HEK293 (cell line): ENCODE measurements at regions not wholly inside any gene's neighbourhood (a gene's known extent, or its start where the extent isn't known, plus 50 kb on each side); places are given as distances from the start of the nearest gene placed in this dataset.

ENCODE experiments used
- CTCF ChIA-PET: fragments of 350-600 bp; formaldehyde crosslinking; extraction: SDS; loops from one replicate; lab custom pipeline; 2021; ENCODE audit warnings: antibody characterized with exemption; lab: Yijun Ruan, JAX
- POLR2A ChIA-PET: fragments of 300-600 bp; formaldehyde crosslinking; extraction: SDS; loops from one replicate; lab custom pipeline; 2020; ENCODE audit warnings: antibody characterized with exemption, inconsistent platforms; lab: Yijun Ruan, JAX
- H3K27ac ChIP-seq: fragments of 200-500 bp; sonication (Bioruptor generic); 2 replicates; pipeline ENCODE4 v1.5.1; 2014; ENCODE audit warnings: low read depth, low read length, control low read depth, inconsistent platforms; ENCODE audit errors: extremely low read depth
- H3K36me3 ChIP-seq, 2 experiments: fragments of 200-500 bp in 1 of 2; sonication (Bioruptor generic) in 1 of 2; 1 replicate in 1 of 2; 2 replicates in 1 of 2; pipeline ENCODE4 v1.5.1; 2014 to 2017; ENCODE audit warnings: inconsistent platforms in 2 of 2, low read length in 2 of 2; ENCODE audit not compliant: control insufficient read depth in 2 of 2, insufficient read depth in 1 of 2
- H3K4me1 ChIP-seq: fragments of 200-500 bp; sonication (Bioruptor generic); 2 replicates; pipeline ENCODE4 v1.5.1; 2014; ENCODE audit warnings: mild to moderate bottlenecking, low read length, inconsistent platforms; ENCODE audit not compliant: control insufficient read depth, insufficient read depth
- H3K4me3 ChIP-seq: 2 replicates; pipeline ENCODE4 v1.5.1; 2011; ENCODE audit warnings: low read depth, mild to moderate bottlenecking, control low read depth, low read length, moderate library complexity
- H3K9me3 ChIP-seq: fragments of 200-500 bp; sonication (Bioruptor generic); 2 replicates; pipeline ENCODE4 v1.5.1; 2014; ENCODE audit warnings: low read depth, low read length, inconsistent platforms; ENCODE audit not compliant: control insufficient read depth, insufficient read depth
- GLI4 ChIP-seq: fragments of 450-650 bp; formaldehyde crosslinking; IDR thresholded peaks from 2 replicates; pipeline ENCODE4 v1.5.1; 2016; ENCODE audit warnings: missing biosample characterization, missing genetic modification characterization
- IKZF3 ChIP-seq: fragments of 450-650 bp; IDR thresholded peaks from 2 replicates; pipeline ENCODE4 v1.5.0; 2018; ENCODE audit warnings: missing biosample characterization, mild to moderate bottlenecking, missing genetic modification characterization, moderate library complexity
- KLF10 ChIP-seq: fragments of 450-650 bp; IDR thresholded peaks from 2 replicates; pipeline ENCODE4 v1.5.1; 2018; ENCODE audit warnings: missing biosample characterization, mild to moderate bottlenecking, missing genetic modification characterization
- SP7 ChIP-seq: fragments of 450-650 bp; formaldehyde crosslinking; IDR thresholded peaks from 2 replicates; pipeline ENCODE4 v1.5.1; 2016; ENCODE audit warnings: missing biosample characterization, missing genetic modification characterization
- ZEB2 ChIP-seq: fragments of 450-650 bp; formaldehyde crosslinking; IDR thresholded peaks from 2 replicates; pipeline ENCODE4 v1.5.1; 2016; ENCODE audit warnings: missing biosample characterization, missing genetic modification characterization
- ZFP41 ChIP-seq: fragments of 450-650 bp; formaldehyde crosslinking; IDR thresholded peaks from 2 replicates; pipeline ENCODE4 v1.5.1; 2016; ENCODE audit warnings: missing biosample characterization, missing genetic modification characterization, borderline replicate concordance
- ZNF132 ChIP-seq: fragments of 450-650 bp; formaldehyde crosslinking; IDR thresholded peaks from 2 replicates; pipeline ENCODE4 v1.5.1; 2017; ENCODE audit warnings: missing biosample characterization, missing genetic modification characterization, borderline replicate concordance
- ZNF184 ChIP-seq: fragments of 450-650 bp; IDR thresholded peaks from 2 replicates; pipeline ENCODE4 v1.5.1; 2018; ENCODE audit warnings: missing biosample characterization, mild to moderate bottlenecking, missing genetic modification characterization
- ZNF510 ChIP-seq: fragments of 450-650 bp; formaldehyde crosslinking; IDR thresholded peaks from 2 replicates; pipeline ENCODE4 v1.5.1; 2018; ENCODE audit warnings: mild to moderate bottlenecking, missing genetic modification characterization, missing biosample characterization; ENCODE audit not compliant: insufficient replicate concordance
- ZNF514 ChIP-seq: fragments of 450-650 bp; formaldehyde crosslinking; IDR thresholded peaks from 2 replicates; pipeline ENCODE4 v1.5.1; 2016; ENCODE audit warnings: missing biosample characterization, missing genetic modification characterization
- ZNF837 ChIP-seq: fragments of 450-650 bp; formaldehyde crosslinking; IDR thresholded peaks from 2 replicates; pipeline ENCODE4 v1.5.1; 2016; ENCODE audit warnings: missing biosample characterization, missing genetic modification characterization
- TF ChIP-seq, protein P1 (sequence below): fragments of 450-650 bp; formaldehyde crosslinking; IDR thresholded peaks from 2 replicates; pipeline ENCODE4 v1.5.1; 2016; ENCODE audit warnings: missing biosample characterization, missing genetic modification characterization, low read depth
- TF ChIP-seq, protein P2 (sequence below): fragments of 450-650 bp; formaldehyde crosslinking; IDR thresholded peaks from 2 replicates; pipeline ENCODE4 v1.5.1; 2017; ENCODE audit warnings: missing biosample characterization, missing genetic modification characterization
- TF ChIP-seq, protein P3 (sequence below): fragments of 450-650 bp; formaldehyde crosslinking; IDR thresholded peaks from 2 replicates; pipeline ENCODE4 v1.5.1; 2016; ENCODE audit warnings: missing biosample characterization, missing genetic modification characterization
- TF ChIP-seq, protein P4 (sequence below): fragments of 450-650 bp; formaldehyde crosslinking; IDR thresholded peaks from 2 replicates; pipeline ENCODE4 v1.5.1; 2016; ENCODE audit warnings: missing biosample characterization, missing genetic modification characterization
- TF ChIP-seq, protein P5 (sequence below): fragments of 450-650 bp; formaldehyde crosslinking; IDR thresholded peaks from 2 replicates; pipeline ENCODE4 v1.5.1; 2016; ENCODE audit warnings: missing biosample characterization, missing genetic modification characterization

DNA sequence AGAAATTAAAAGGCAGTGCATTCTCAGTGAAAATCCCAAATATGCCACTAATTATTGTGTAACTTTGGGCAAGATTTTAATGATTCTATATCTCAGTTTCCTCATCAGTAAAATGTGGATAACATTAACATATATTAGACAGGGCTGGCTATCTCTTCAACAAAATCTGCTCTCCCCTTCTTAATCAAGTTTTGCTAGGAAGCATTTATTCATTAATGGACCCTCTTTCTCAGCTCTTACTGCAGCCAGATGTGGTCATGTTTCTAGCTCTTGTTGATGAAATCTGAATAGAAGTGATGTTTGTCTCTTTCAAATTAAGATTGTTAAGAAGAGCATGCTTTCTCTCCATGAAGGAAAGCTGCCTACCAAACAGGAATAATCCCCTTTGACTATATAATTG, 84.4 kb upstream of the PPFIA2 start:
- no peaks in the 10 kb centered on the region for H3K4me1 ChIP-seq
- no peak overlapping the region for H3K27ac ChIP-seq
- H3K36me3 ChIP-seq = no peaks in the 10 kb centered on the region
- no peaks in the 10 kb centered on the region for H3K9me3 ChIP-seq
- ChIA-PET CTCF (no interaction called here), POLR2A (no interaction called here)
- no peak for TF ChIP-seq SP7 (tag by site-specific recombination)
- TF ChIP-seq, protein P1, sequence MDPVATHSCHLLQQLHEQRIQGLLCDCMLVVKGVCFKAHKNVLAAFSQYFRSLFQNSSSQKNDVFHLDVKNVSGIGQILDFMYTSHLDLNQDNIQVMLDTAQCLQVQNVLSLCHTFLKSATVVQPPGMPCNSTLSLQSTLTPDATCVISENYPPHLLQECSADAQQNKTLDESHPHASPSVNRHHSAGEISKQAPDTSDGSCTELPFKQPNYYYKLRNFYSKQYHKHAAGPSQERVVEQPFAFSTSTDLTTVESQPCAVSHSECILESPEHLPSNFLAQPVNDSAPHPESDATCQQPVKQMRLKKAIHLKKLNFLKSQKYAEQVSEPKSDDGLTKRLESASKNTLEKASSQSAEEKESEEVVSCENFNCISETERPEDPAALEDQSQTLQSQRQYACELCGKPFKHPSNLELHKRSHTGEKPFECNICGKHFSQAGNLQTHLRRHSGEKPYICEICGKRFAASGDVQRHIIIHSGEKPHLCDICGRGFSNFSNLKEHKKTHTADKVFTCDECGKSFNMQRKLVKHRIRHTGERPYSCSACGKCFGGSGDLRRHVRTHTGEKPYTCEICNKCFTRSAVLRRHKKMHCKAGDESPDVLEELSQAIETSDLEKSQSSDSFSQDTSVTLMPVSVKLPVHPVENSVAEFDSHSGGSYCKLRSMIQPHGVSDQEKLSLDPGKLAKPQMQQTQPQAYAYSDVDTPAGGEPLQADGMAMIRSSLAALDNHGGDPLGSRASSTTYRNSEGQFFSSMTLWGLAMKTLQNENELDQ = no peak
- TF ChIP-seq IKZF3 (tag by site-specific recombination) = no peak
- TF ChIP-seq, protein P2, sequence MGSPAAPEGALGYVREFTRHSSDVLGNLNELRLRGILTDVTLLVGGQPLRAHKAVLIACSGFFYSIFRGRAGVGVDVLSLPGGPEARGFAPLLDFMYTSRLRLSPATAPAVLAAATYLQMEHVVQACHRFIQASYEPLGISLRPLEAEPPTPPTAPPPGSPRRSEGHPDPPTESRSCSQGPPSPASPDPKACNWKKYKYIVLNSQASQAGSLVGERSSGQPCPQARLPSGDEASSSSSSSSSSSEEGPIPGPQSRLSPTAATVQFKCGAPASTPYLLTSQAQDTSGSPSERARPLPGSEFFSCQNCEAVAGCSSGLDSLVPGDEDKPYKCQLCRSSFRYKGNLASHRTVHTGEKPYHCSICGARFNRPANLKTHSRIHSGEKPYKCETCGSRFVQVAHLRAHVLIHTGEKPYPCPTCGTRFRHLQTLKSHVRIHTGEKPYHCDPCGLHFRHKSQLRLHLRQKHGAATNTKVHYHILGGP = no peak
- TF ChIP-seq, protein P3, sequence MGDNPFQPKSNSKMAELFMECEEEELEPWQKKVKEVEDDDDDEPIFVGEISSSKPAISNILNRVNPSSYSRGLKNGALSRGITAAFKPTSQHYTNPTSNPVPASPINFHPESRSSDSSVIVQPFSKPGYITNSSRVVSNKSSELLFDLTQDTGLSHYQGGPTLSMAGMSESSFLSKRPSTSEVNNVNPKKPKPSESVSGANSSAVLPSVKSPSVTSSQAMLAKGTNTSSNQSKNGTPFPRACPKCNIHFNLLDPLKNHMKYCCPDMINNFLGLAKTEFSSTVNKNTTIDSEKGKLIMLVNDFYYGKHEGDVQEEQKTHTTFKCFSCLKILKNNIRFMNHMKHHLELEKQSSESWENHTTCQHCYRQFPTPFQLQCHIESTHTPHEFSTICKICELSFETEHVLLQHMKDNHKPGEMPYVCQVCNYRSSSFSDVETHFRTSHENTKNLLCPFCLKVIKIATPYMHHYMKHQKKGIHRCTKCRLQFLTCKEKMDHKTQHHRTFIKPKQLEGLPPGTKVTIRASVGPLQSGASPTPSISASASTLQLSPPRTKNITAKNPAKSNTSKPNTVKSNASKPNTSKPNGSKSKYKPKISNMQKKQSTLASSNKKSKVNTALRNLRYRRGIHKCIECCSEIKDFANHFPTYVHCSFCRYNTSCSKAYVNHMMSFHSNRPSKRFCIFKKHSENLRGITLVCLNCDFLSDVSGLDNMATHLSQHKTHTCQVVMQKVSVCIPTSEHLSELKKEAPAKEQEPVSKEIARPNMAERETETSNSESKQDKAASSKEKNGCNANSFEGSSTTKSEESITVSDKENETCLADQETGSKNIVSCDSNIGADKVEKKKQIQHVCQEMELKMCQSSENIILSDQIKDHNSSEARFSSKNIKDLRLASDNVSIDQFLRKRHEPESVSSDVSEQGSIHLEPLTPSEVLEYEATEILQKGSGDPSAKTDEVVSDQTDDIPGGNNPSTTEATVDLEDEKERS (tag by site-specific recombination) = no peak
- TF ChIP-seq ZEB2 = no peak
- no peak for TF ChIP-seq ZNF184 (tag by site-specific recombination)
- no peak for TF ChIP-seq ZNF132
- no peak for TF ChIP-seq ZFP41 (tag by site-specific recombination)
- no peak for TF ChIP-seq ZNF510
- no peak for TF ChIP-seq ZNF514 (tag by site-specific recombination)
- TF ChIP-seq, protein P4, sequence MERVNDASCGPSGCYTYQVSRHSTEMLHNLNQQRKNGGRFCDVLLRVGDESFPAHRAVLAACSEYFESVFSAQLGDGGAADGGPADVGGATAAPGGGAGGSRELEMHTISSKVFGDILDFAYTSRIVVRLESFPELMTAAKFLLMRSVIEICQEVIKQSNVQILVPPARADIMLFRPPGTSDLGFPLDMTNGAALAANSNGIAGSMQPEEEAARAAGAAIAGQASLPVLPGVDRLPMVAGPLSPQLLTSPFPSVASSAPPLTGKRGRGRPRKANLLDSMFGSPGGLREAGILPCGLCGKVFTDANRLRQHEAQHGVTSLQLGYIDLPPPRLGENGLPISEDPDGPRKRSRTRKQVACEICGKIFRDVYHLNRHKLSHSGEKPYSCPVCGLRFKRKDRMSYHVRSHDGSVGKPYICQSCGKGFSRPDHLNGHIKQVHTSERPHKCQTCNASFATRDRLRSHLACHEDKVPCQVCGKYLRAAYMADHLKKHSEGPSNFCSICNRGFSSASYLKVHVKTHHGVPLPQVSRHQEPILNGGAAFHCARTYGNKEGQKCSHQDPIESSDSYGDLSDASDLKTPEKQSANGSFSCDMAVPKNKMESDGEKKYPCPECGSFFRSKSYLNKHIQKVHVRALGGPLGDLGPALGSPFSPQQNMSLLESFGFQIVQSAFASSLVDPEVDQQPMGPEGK = no peak
- TF ChIP-seq, protein P5, sequence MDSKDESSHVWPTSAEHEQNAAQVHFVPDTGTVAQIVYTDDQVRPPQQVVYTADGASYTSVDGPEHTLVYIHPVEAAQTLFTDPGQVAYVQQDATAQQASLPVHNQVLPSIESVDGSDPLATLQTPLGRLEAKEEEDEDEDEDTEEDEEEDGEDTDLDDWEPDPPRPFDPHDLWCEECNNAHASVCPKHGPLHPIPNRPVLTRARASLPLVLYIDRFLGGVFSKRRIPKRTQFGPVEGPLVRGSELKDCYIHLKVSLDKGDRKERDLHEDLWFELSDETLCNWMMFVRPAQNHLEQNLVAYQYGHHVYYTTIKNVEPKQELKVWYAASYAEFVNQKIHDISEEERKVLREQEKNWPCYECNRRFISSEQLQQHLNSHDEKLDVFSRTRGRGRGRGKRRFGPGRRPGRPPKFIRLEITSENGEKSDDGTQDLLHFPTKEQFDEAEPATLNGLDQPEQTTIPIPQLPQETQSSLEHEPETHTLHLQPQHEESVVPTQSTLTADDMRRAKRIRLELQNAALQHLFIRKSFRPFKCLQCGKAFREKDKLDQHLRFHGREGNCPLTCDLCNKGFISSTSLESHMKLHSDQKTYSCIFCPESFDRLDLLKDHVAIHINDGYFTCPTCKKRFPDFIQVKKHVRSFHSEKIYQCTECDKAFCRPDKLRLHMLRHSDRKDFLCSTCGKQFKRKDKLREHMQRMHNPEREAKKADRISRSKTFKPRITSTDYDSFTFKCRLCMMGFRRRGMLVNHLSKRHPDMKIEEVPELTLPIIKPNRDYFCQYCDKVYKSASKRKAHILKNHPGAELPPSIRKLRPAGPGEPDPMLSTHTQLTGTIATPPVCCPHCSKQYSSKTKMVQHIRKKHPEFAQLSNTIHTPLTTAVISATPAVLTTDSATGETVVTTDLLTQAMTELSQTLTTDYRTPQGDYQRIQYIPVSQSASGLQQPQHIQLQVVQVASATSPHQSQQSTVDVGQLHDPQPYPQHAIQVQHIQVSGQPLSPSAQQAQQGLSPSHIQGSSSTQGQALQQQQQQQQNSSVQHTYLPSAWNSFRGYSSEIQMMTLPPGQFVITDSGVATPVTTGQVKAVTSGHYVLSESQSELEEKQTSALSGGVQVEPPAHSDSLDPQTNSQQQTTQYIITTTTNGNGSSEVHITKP (tag by site-specific recombination) = no peak
- TF ChIP-seq GLI4 (tag by site-specific recombination) = no peak
- TF ChIP-seq KLF10 = no peak
- no peak for TF ChIP-seq ZNF837 (tag by site-specific recombination)
- H3K4me3 ChIP-seq = no peak overlapping the region
